ENCODE measurements at regions not wholly inside any gene's neighbourhood (a gene's known extent, or its start where the extent isn't known, plus 50 kb on each side); places are given as distances from the start of the nearest gene placed in this dataset.

GRCh38 chr2:198498516-198498915 is 694.1 kb downstream of the PLCL1 start:
- H3K27ac ChIP-seq: no peak overlapping the region
- ChIA-PET POLR2A (ENCODE audit: low non-redundant PET) (no interaction called here), CTCF (no interaction called here)
- TF ChIP-seq, protein P1, sequence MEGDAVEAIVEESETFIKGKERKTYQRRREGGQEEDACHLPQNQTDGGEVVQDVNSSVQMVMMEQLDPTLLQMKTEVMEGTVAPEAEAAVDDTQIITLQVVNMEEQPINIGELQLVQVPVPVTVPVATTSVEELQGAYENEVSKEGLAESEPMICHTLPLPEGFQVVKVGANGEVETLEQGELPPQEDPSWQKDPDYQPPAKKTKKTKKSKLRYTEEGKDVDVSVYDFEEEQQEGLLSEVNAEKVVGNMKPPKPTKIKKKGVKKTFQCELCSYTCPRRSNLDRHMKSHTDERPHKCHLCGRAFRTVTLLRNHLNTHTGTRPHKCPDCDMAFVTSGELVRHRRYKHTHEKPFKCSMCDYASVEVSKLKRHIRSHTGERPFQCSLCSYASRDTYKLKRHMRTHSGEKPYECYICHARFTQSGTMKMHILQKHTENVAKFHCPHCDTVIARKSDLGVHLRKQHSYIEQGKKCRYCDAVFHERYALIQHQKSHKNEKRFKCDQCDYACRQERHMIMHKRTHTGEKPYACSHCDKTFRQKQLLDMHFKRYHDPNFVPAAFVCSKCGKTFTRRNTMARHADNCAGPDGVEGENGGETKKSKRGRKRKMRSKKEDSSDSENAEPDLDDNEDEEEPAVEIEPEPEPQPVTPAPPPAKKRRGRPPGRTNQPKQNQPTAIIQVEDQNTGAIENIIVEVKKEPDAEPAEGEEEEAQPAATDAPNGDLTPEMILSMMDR (conservative IDR thresholded peaks at IDR 0.05; ENCODE audit: low read depth): no peak
- no peak for DNase-seq (ENCODE audit: low spot score)

DNA sequence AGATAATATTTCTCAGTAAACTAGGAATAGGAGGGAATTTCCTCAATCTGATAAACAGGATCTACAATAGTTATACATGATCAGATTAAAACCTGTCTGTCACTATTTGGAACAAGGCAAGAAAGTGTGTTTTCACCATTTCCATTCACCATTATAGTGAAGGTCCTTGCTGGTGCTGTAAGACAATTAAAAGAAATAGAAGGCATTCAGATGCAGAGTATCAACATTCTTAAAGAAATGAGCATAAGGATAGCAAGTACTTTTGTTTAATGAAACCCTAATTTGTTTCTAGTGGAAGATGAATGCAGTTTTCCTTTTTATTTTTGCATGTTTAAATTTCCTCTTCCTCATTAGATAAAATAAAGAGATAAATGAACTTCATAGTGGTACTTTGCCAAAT is 693.7 kb downstream of the PLCL1 start:
- DNase-seq (ENCODE audit: low spot score): no peak
- H3K27ac ChIP-seq: no peak overlapping the region
- ChIA-PET CTCF (no interaction called here), POLR2A (ENCODE audit: low non-redundant PET) (no interaction called here)
- TF ChIP-seq, protein P1 (conservative IDR thresholded peaks at IDR 0.05; ENCODE audit: low read depth): no peak

- TF ChIP-seq, protein P1 (conservative IDR thresholded peaks at IDR 0.05; ENCODE audit: low read depth): no peak
- CTCF ChIA-PET: no interaction called here
- POLR2A ChIA-PET (ENCODE audit: low non-redundant PET): no interaction called here
- no peak for DNase-seq (ENCODE audit: low spot score)
- H3K27ac ChIP-seq: no peak overlapping the region
These were observed 690.5 kb downstream of the PLCL1 start for GRCh38 chr2:198494931-198495330.

DNA sequence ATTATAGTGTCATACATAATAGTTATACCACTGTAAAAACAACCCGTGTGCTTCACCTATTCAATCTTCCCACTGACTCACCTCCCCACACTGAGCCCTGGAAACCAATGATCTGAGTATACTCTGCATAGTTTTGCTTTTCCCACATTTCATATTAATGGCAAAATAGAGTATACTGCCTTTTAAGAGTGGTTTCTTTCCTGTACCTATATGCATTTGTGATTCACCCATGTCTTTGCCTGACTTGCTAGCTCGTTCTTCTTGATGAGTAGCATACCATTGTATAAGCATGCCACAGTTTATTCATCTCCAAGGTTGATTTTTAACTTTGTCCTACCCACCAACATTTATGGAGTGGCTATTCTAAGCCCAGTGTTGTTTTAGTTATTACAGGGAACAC is 686.4 kb downstream of the PLCL1 start:
- TF ChIP-seq, protein P1 (conservative IDR thresholded peaks at IDR 0.05; ENCODE audit: low read depth): no peak
- CTCF ChIA-PET: no interaction called here
- H3K27ac ChIP-seq: no peak overlapping the region
- POLR2A ChIA-PET (ENCODE audit: low non-redundant PET): no interaction called here
- DNase-seq (ENCODE audit: low spot score): no peak

DNA sequence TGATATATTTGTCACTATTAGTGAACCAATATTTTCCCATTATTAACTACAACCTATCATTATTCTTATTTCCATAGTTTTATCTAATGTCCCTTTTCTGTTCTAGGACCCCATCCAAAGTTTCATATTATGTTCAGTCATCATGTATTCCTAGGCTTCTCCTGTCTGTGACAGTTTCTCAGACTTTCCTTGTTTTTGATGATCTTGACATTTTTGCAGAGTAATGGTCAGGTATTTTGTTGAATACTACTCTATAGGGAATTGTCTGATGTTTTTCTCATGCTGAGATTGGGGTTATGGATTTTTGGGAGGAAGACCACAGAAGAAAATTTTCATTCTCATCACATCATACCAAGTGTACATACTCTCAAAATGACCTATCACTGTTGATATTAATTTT is 684.6 kb downstream of the PLCL1 start:
- POLR2A ChIA-PET (ENCODE audit: low non-redundant PET): no interaction called here
- no peak overlapping the region for H3K27ac ChIP-seq
- TF ChIP-seq, protein P1 (conservative IDR thresholded peaks at IDR 0.05; ENCODE audit: low read depth): no peak
- CTCF ChIA-PET: no interaction called here
- no peak for DNase-seq (ENCODE audit: low spot score)

- POLR2A ChIA-PET (ENCODE audit: low non-redundant PET): no interaction called here
- TF ChIP-seq, protein P1 (conservative IDR thresholded peaks at IDR 0.05; ENCODE audit: low read depth): no peak
- DNase-seq (ENCODE audit: low spot score): no peak
- H3K27ac ChIP-seq: no peak overlapping the region
- CTCF ChIA-PET: no interaction called here
These were observed 678.7 kb downstream of the PLCL1 start for GRCh38 chr2:198483051-198483450.

DNA sequence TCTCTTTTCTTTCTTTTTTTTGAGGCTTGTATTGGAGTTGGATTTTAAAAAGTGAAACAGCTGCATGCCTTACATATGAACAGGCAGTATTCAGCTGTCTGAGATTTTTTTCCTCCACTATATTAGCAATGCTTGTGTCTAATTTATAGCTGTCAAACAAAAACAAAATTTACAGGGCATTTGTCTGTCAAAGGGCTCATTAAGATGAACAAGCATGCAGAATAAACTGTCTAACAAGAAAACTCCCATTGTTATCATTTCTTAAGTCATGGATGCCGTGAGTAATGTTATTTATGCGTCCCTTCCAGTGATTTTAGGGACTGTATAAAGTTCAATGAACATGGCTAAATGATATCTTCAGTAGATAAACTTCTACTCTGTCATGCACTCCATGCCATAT is 674.7 kb downstream of the PLCL1 start:
- CTCF ChIA-PET: no interaction called here
- TF ChIP-seq, protein P1 (conservative IDR thresholded peaks at IDR 0.05; ENCODE audit: low read depth): no peak
- POLR2A ChIA-PET (ENCODE audit: low non-redundant PET): no interaction called here

More for the DNA sequence above, 674.7 kb downstream of the PLCL1 start:
- DNase-seq (ENCODE audit: low spot score): no peak
- H3K27ac ChIP-seq: no peak overlapping the region

Data from RWPE1 (cell line).